AG10803 (cell line): ENCODE measurements at regions not wholly inside any gene's neighbourhood (a gene's known extent, or its start where the extent isn't known, plus 50 kb on each side); places are given as distances from the start of the nearest gene placed in this dataset.

Experiments used
- DNase-seq: peaks from one replicate; pipeline ENCODE4 v3.0.0; 2010; ENCODE audit warnings: low read depth
- H3K4me3 ChIP-seq: 2 replicates; pipeline ENCODE4 v1.5.1; 2011; ENCODE audit warnings: mild to moderate bottlenecking, low read length, control low read depth
- CTCF ChIP-seq: conservative IDR thresholded peaks from 2 replicates; pipeline ENCODE4 v1.5.1; 2011; ENCODE audit warnings: mild to moderate bottlenecking, low read length, control low read depth, inconsistent platforms

- H3K4me3 ChIP-seq = no peak overlapping the region
- no peak for DNase-seq
- no peak for TF ChIP-seq CTCF
These were observed 527.7 kb upstream of the POM121L12 start for GRCh38 chr7:52507546-52508255.

GRCh38 chr7:52506325-52506724 is 529.1 kb upstream of the POM121L12 start:
- H3K4me3 ChIP-seq = no peak overlapping the region

GRCh38 chr7:52504561-52504960 is 530.9 kb upstream of the POM121L12 start:
- DNase-seq = no peak
- no peak overlapping the region for H3K4me3 ChIP-seq
- TF ChIP-seq CTCF = no peak

More at GRCh38 chr7:52506325-52506724, 529.1 kb upstream of the POM121L12 start:
- no peak for DNase-seq
- no peak for TF ChIP-seq CTCF

- no peak for DNase-seq
- no peak overlapping the region for H3K4me3 ChIP-seq
- no peak for TF ChIP-seq CTCF
These were observed 533.2 kb upstream of the POM121L12 start for GRCh38 chr7:52502281-52502680.

- TF ChIP-seq CTCF = no peak
These were observed 533.7 kb upstream of the POM121L12 start for GRCh38 chr7:52501696-52502095.

GRCh38 chr7:52500841-52501240 is 534.6 kb upstream of the POM121L12 start:
- no peak for TF ChIP-seq CTCF
- no peak for DNase-seq
- H3K4me3 ChIP-seq = no peak overlapping the region

More at GRCh38 chr7:52501696-52502095, 533.7 kb upstream of the POM121L12 start:
- no peak for DNase-seq
- H3K4me3 ChIP-seq = no peak overlapping the region

- no peak overlapping the region for H3K4me3 ChIP-seq
- DNase-seq = no peak
- TF ChIP-seq CTCF = no peak
These were observed 537.1 kb upstream of the POM121L12 start for GRCh38 chr7:52498366-52498765.
